ENCODE measurements at regions not wholly inside any gene's neighbourhood (a gene's known extent, or its start where the extent isn't known, plus 50 kb on each side); places are given as distances from the start of the nearest gene placed in this dataset.

- TF ChIP-seq CTCF (IDR thresholded peaks at IDR 0.05): no peak
- TF ChIP-seq POLR2A (IDR thresholded peaks at IDR 0.05): no peak
Observed at GRCh38 chr2:16940214-16940613, 274.6 kb upstream of the CYRIA start.

Measured in prostate gland (tissue), 2 donors.